Right atrium auricular region (tissue), 2 donors: ENCODE measurements at regions not wholly inside any gene's neighbourhood (a gene's known extent, or its start where the extent isn't known, plus 50 kb on each side); places are given as distances from the start of the nearest gene placed in this dataset.

ENCODE experiments used
- DNase-seq: peaks from one replicate; pipeline ENCODE4 v3.0.0-alpha.2; 2019; ENCODE audit warnings: low spot score
- H3K27ac ChIP-seq, 2 donors: fragments of 200-600 bp; sonication (generic); 1 replicate in 1 of 2; 2 replicates in 1 of 2; pipeline ENCODE4 v1.5.1; 2016 to 2019
- H3K27me3 ChIP-seq, 2 donors: fragments of 200-600 bp; sonication (generic); one replicate each; pipeline versions ENCODE4 v1.5.1 to v1.6.0; 2017 to 2019
- H3K36me3 ChIP-seq: fragments of 200-600 bp; sonication (generic); one replicate; pipeline ENCODE4 v1.5.1; 2016
- H3K4me1 ChIP-seq, 2 donors: fragments of 200-600 bp; sonication (generic); one replicate each; pipeline versions ENCODE4 v1.5.1 to v1.6.0; 2017 to 2019
- H3K4me3 ChIP-seq, 2 donors: fragments of 200-600 bp; sonication (generic); 1 replicate in 1 of 2; 2 replicates in 1 of 2; pipeline ENCODE4 v1.5.1; 2017 to 2019; ENCODE audit warnings: mild to moderate bottlenecking in 1 of 2, moderate library complexity in 1 of 2
- H3K9me3 ChIP-seq, 2 donors: fragments of 200-600 bp; sonication (generic); one replicate each; pipeline ENCODE4 v1.5.1; 2019
- TF ChIP-seq, protein P1 (sequence below), 2 donors: fragments of 200-600 bp; sonication (generic); IDR thresholded peaks; one replicate each; pipeline ENCODE4 v1.5.1; 2019; ENCODE audit warnings: antibody characterized with exemption in 2 of 2

DNA sequence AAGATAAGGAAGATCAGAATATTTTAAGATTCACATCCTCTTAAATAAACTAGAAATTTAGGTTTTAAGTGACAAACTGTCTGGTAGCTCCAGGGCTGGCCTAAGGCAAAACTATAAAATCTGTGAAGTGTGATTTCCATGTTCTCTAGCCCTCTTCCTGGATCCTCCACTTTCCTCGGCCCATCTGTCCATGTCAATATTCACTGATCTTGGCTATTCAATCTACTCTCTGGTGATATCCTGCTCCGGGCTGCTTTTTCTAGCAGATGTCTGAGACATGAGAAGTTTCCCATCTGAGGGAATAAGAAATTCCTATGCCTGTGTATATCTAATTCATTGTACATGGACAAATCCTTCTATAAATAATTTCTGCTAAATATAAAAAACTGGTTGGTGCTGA, 500.4 kb downstream of the GALC start:
- H3K9me3 ChIP-seq: no peaks in the 10 kb centered on the region
- no peaks in the 10 kb centered on the region for H3K4me1 ChIP-seq
- H3K36me3 ChIP-seq: no peaks in the 10 kb centered on the region
- no peaks in the 10 kb centered on the region for H3K27me3 ChIP-seq
- H3K4me3 ChIP-seq: no peak overlapping the region
- TF ChIP-seq, protein P1, sequence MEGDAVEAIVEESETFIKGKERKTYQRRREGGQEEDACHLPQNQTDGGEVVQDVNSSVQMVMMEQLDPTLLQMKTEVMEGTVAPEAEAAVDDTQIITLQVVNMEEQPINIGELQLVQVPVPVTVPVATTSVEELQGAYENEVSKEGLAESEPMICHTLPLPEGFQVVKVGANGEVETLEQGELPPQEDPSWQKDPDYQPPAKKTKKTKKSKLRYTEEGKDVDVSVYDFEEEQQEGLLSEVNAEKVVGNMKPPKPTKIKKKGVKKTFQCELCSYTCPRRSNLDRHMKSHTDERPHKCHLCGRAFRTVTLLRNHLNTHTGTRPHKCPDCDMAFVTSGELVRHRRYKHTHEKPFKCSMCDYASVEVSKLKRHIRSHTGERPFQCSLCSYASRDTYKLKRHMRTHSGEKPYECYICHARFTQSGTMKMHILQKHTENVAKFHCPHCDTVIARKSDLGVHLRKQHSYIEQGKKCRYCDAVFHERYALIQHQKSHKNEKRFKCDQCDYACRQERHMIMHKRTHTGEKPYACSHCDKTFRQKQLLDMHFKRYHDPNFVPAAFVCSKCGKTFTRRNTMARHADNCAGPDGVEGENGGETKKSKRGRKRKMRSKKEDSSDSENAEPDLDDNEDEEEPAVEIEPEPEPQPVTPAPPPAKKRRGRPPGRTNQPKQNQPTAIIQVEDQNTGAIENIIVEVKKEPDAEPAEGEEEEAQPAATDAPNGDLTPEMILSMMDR (IDR thresholded peaks at IDR 0.05): no peak
- H3K27ac ChIP-seq: no peak overlapping the region
- no peak for DNase-seq

DNA sequence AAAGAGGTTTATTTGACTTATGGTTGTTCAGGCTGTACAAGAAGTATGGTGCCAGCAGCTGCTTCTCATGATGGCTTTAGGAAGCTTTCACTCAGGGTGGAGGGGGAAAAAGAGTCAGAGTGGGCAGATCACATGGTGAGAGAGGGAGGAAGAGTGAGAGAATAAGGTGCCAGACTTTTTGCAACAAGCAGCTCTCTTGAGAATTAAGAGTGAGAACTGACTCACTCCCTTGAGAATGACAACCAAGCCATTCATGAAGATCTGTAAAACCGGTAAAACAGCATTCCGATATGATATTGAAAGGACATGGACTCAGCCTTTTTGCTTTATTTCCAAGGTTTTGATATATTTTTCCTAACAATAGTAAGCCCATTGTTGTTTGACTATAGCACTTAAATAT, 501.2 kb downstream of the GALC start:
- TF ChIP-seq, protein P1 (IDR thresholded peaks at IDR 0.05): no peak
- Histone ChIP-seq H3K4me1 (no peaks in the 10 kb centered on the region), H3K27ac (no peak overlapping the region), H3K27me3 (no peaks in the 10 kb centered on the region), H3K36me3 (no peaks in the 10 kb centered on the region), H3K9me3 (no peaks in the 10 kb centered on the region), H3K4me3 (no peak overlapping the region)
- no peak for DNase-seq

DNA sequence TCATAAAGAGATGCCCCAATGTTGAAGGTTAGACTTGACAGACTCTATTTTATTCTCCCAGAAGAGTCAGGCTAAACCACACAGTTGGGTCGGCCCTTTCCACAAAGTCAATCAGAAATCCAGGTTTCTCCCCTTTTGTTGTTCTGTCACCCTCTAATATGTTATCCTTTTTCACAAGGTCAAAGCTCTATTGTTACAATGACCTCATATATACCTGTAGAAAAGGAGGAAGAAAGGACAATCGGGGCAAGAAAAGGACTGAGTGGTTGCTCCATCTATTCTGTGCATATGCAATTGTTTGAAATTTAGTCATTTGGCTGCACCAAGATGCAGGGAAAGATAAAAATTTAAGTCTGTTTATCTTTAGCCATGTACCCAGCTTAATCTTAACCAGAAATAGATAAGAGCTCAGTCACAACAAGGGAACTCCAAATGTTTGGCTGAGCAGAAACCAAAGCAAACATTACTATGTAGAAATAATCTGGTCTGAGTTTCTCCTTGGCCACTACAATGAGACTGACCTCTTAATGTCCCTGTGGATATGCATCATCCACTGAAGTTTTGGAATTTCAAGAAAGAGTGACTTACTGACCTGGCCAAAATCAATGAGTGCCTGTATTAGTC, 503.7 kb downstream of the GALC start:
- H3K4me3 ChIP-seq: no peak overlapping the region
- H3K4me1 ChIP-seq: no peaks in the 10 kb centered on the region
- TF ChIP-seq, protein P1 (IDR thresholded peaks at IDR 0.05): no peak
- no peak for DNase-seq
- H3K27ac ChIP-seq: no peak overlapping the region
- no peaks in the 10 kb centered on the region for H3K9me3 ChIP-seq
- no peaks in the 10 kb centered on the region for H3K36me3 ChIP-seq
- H3K27me3 ChIP-seq: no peaks in the 10 kb centered on the region

DNA sequence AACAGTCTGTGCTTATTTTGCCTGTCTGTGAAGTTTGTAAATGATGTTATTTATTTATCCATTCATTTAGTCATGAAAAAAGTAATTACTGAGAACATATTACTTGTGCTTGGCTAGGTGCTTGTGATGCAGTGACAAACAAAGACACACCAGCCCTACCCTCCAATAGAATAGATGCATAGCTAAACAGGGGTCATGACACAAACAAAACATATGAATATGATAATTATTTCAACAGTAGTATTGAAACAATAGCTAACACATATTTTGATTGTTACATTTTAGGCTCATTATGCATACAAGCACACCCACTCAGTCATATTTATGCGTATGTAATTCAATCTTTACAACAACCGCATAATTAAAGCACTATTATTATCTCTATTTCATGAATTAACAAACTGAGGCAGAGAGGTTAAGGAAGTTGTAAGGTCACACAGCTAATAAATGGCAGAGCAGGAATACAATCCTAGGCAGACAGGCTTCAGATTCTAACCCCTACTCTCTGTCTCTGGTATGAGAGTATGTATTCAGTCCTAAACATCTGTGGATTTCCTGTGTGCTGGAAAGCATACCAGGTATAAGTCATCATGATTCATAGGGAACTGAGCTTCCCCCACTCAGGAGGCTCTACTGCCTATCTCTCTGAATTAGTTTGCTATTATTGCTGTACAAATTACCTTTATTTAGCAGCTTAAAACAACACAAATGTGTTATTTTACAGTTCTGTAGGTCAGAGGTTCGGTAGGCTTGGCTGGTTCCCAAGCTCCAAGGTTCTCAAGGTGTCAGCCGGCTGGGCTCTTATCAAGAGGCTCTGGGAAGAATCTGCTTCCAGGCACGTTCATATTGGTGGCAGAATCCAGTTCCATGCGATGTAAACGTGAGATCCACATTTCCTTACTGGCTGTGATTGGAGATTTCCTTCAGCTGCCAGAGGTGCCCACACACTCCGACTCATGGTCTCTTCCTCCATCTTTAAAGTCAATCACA, 509.4 kb downstream of the GALC start:
- H3K9me3 ChIP-seq: no peaks in the 10 kb centered on the region
- no peak overlapping the region for H3K4me3 ChIP-seq
- no peak overlapping the region for H3K27ac ChIP-seq
- no peak for DNase-seq
- H3K27me3 ChIP-seq: no peaks in the 10 kb centered on the region
- TF ChIP-seq, protein P1 (IDR thresholded peaks at IDR 0.05): no peak
- H3K4me1 ChIP-seq: no peaks in the 10 kb centered on the region
- no peaks in the 10 kb centered on the region for H3K36me3 ChIP-seq

DNA sequence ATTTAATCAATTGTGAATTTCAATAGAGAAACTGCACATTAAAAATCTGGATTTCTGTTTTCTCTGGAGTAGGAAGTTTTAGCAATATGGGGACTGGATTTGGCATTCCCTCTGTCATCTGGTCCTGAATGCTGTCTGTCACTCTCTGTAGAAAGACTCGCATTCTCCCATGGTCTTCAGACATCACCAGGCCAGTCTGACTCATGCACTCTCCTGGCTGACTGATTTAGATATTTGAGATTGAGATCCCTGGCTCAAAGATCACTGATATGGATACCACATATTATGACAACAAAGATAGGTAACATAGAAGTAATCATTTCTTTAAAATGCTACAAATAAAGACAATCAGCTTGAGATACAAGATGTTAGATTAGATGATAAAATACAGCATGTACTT, 524.5 kb downstream of the GALC start:
- TF ChIP-seq, protein P1 (IDR thresholded peaks at IDR 0.05): no peak
- no peaks in the 10 kb centered on the region for H3K4me1 ChIP-seq
- H3K27me3 ChIP-seq: no peaks in the 10 kb centered on the region
- H3K27ac ChIP-seq: no peak overlapping the region
- no peaks in the 10 kb centered on the region for H3K36me3 ChIP-seq
- H3K4me3 ChIP-seq: no peak overlapping the region
- no peaks in the 10 kb centered on the region for H3K9me3 ChIP-seq
- no peak for DNase-seq
